ENCODE measurements at regions not wholly inside any gene's neighbourhood (a gene's known extent, or its start where the extent isn't known, plus 50 kb on each side); places are given as distances from the start of the nearest gene placed in this dataset.

GRCh38 chr2:195044801-195045200 is 612.2 kb upstream of the SLC39A10 start:
- TF ChIP-seq CTCF (IDR thresholded peaks at IDR 0.05) (no peak), ZFX (IDR thresholded peaks at IDR 0.05; ENCODE audit: borderline replicate concordance) (no peak)

DNA sequence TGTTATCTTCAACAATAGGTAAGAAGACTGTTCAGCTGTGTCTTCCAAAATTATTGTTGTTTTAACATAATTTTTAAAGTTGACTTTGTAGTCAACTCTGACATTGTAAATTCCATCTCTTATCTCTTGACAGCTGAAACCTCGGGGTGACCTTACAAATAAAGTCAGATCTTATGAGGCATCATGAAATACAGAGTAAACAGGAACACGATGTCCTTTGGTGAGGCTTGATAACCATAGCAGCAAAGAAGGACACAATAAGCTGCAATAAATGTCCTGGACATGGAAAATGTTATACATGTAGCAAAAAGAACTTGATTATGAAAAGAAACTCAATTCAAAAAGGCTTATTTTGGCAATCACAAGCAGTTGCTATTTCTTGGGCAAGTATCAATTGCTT is 618.9 kb upstream of the SLC39A10 start:
- H3K27ac ChIP-seq, result peak overlapping the region; percentile 25
- TF ChIP-seq ZFX (IDR thresholded peaks at IDR 0.05; ENCODE audit: borderline replicate concordance), result no peak
- no peak for TF ChIP-seq CTCF (IDR thresholded peaks at IDR 0.05)

More at GRCh38 chr2:195044801-195045200, 612.2 kb upstream of the SLC39A10 start:
- no peak overlapping the region for H3K27ac ChIP-seq

DNA sequence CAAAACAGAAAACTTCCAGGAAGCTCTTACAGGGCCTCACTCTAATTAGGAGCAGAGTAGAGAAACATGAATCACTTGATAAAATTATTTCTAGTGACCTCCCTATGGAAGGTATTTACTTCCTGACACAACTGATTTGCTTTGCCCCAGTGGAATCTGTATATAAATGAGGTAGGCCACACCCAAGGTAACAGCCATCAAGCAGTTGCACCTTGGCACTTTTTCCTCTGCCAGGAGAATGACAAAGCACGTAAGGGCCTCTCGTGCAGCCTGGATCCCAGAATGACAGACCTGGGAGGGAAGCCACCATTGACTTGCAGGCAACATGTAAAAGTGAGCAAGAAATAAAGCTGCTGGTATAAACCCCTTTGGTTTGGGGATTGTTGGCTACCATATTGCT is 620.0 kb upstream of the SLC39A10 start:
- H3K27ac ChIP-seq, result no peak overlapping the region
- TF ChIP-seq CTCF (IDR thresholded peaks at IDR 0.05) (no peak), ZFX (IDR thresholded peaks at IDR 0.05; ENCODE audit: borderline replicate concordance) (no peak)

DNA sequence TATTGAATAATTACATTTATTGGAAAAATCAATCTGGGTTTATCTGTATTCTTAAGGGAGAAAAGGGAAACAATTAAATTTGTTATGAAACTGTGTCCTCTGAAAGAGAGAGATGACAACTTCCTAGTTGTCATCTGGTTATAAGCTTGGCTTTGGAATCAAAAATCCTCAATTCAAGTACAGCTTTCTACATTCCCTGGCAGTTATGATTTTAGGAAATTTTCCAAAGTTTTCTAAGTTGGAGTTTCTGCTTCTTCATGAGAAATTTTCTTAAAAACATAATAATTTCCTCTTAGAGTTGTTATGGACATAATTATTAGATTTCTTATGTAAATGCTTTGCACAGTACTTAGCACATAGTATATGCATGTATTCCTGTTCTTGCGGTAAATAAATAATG is 625.6 kb upstream of the SLC39A10 start:
- no peak overlapping the region for H3K27ac ChIP-seq
- TF ChIP-seq ZFX (IDR thresholded peaks at IDR 0.05; ENCODE audit: borderline replicate concordance), result no peak
- TF ChIP-seq CTCF (IDR thresholded peaks at IDR 0.05), result no peak

- H3K27ac ChIP-seq, result no peak overlapping the region
- TF ChIP-seq CTCF (IDR thresholded peaks at IDR 0.05) (no peak), ZFX (IDR thresholded peaks at IDR 0.05; ENCODE audit: borderline replicate concordance) (no peak)
Observed at GRCh38 chr2:195029804-195030654, 627.0 kb upstream of the SLC39A10 start.

- no peak overlapping the region for H3K27ac ChIP-seq
- TF ChIP-seq CTCF (IDR thresholded peaks at IDR 0.05) (no peak), ZFX (IDR thresholded peaks at IDR 0.05; ENCODE audit: borderline replicate concordance) (no peak)
Observed at GRCh38 chr2:195027947-195028346, 629.1 kb upstream of the SLC39A10 start.

- no peak overlapping the region for H3K27ac ChIP-seq
- TF ChIP-seq ZFX (IDR thresholded peaks at IDR 0.05; ENCODE audit: borderline replicate concordance) (no peak), CTCF (IDR thresholded peaks at IDR 0.05) (no peak)
Observed at GRCh38 chr2:195026261-195026660, 630.8 kb upstream of the SLC39A10 start.

All from 22Rv1 (cell line).